ENCODE measurements at regions not wholly inside any gene's neighbourhood (a gene's known extent, or its start where the extent isn't known, plus 50 kb on each side); places are given as distances from the start of the nearest gene placed in this dataset.

DNA sequence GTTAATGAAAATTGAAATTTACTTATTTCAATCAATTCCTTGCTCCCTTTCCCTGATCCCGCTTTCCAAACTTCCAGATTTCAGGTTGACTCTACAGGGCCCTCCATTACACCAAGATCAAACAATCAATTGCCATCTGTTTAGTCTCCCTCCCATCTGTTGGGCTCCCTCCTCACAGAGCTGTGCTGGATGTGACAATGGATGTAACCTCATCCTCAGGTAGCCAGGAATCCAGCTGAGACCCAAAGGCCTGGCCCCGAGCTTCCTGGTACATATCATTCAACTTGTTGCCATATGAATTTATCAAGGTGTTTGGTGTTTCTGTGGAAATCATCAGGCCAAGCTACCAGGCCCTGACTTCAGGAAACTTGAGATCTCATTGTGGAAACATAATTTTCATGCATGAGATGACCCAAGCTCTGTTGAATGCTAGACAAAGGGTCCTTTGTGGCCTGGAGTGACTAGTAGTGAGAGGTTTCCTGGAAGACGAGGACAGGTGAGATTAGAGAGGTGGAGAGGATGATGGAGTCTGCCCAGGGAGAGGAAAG, 148.6 kb upstream of the PDE1C start:
- Mint-ChIP-seq H3K4me1 (no peaks in the 10 kb centered on the region), H3K36me3 (no peaks in the 10 kb centered on the region)
- intact Hi-C loops (cut with micrococcal nuclease) = no loop called here

DNA sequence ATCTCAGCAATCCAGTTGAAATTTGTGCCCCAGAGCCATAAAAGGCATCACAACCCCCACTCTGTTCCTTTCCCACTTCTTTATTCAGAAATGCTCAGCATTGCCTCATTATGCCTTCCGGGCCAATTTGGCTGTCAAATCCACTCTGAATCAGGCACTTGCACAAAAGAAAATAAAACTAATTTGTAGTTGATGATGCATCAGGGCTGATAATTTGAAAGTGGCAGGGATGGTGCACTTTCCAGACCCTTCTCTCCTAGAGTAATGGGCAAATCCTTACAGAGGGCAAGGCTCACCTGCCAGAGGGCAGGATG, 147.9 kb upstream of the PDE1C start:
- Histone ChIP-seq H3K4me1 (ENCODE audit: insufficient read depth, low read length) (no peaks in the 10 kb centered on the region), H3K9me3 (ENCODE audit: control insufficient read depth in 1 of 2, low read length in 2 of 2) (no peaks in the 10 kb centered on the region), H3K4me3 (ENCODE audit: low read length in 2 of 2) (no peak overlapping the region), H3K27me3 (ENCODE audit: insufficient read depth, low read length) (no peaks in the 10 kb centered on the region), H3K27ac (ENCODE audit: low read depth, low read length) (no peak overlapping the region), H3K36me3 (ENCODE audit: insufficient read depth, low read length) (no peaks in the 10 kb centered on the region)
- no peak overlapping the region for H3K27ac Mint-ChIP-seq
- H3K9me3 Mint-ChIP-seq = peaks cover 0 to 2% (median 0%) of the 10 kb centered on the region in 8 donors
- H3K4me1 Mint-ChIP-seq = no peaks in the 10 kb centered on the region
- intact Hi-C loops (cut with micrococcal nuclease) = no loop called here
- no peak overlapping the region for H3K4me3 Mint-ChIP-seq
- H3K27me3 Mint-ChIP-seq = peaks cover 0 to 1% of the 10 kb centered on the region in 2 donors
- CTCF ChIA-PET (ENCODE audit: partially characterized antibody) = interaction anchor here (1.1 kb wide), 1 partner anchor 8 kb away, joined by 4 read pairs; no protein-coding TSS in a partner anchor
- DNase-seq = no peak
- H3K36me3 Mint-ChIP-seq = no peaks in the 10 kb centered on the region
- POLR2A ChIA-PET (ENCODE audit: partially characterized antibody) = no interaction called here

More for the DNA sequence above, 148.6 kb upstream of the PDE1C start:
- Histone ChIP-seq H3K4me3 (ENCODE audit: low read length in 2 of 2) (no peak overlapping the region), H3K27ac (ENCODE audit: low read depth, low read length) (no peak overlapping the region), H3K36me3 (ENCODE audit: insufficient read depth, low read length) (no peaks in the 10 kb centered on the region), H3K4me1 (ENCODE audit: insufficient read depth, low read length) (no peaks in the 10 kb centered on the region), H3K27me3 (ENCODE audit: insufficient read depth, low read length) (no peaks in the 10 kb centered on the region), H3K9me3 (ENCODE audit: control insufficient read depth in 1 of 2, low read length in 2 of 2) (no peaks in the 10 kb centered on the region)
- peaks cover 0 to 2% (median 0%) of the 10 kb centered on the region in 8 donors for H3K9me3 Mint-ChIP-seq
- H3K27ac Mint-ChIP-seq = no peak overlapping the region
- H3K4me3 Mint-ChIP-seq = no peak overlapping the region
- H3K27me3 Mint-ChIP-seq = peaks cover 0 to 1% of the 10 kb centered on the region in 2 donors
- POLR2A ChIA-PET (ENCODE audit: partially characterized antibody) = no interaction called here
- CTCF ChIA-PET (ENCODE audit: partially characterized antibody) = interaction anchor here (1.1 kb wide), 1 partner anchor 9 kb away, joined by 4 read pairs; no protein-coding TSS in a partner anchor
- no peak for DNase-seq

DNA sequence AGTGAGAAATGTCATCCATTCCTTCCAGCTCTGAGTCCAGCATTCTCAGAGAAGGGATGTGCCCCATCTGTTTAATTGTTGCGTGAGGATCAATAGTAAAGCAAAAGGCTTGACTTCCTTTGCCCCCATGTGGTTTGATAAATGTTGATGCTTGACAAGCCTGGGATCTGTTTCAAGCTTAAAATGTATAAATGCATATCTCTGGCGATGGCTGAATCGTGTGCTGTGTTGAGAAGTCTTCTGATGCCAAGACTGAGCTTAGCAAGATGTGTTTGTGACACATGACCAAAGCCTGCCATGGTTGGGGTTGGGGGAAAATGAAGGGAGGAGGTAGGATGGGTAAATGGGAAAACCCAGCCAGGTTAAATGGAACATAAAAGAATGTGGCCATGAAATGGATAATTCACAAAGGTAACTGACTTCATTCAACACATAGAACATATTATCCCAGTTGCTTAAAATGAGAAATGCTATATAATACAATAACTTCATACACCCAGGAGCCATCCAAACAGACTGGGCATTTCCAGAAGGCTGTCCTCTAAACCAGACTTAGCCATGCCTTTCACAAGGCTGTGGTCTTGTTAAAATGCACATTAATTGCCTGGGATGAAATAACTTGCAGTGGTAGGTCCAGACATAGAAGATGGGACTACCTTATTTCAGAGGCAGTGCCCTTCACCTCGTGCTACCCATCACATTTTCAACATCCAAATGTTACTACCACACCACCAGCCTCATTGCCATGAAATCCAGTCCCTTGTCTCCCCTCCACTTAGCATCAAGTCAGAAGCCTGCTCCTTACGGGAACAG, 147.3 kb upstream of the PDE1C start:
- no peak overlapping the region for H3K27ac ChIP-seq (ENCODE audit: low read depth, low read length)
- no peak overlapping the region for H3K27ac Mint-ChIP-seq
- H3K4me3 ChIP-seq (ENCODE audit: low read length in 2 of 2) = no peak overlapping the region
- POLR2A ChIA-PET (ENCODE audit: partially characterized antibody) = no interaction called here
- intact Hi-C loops (cut with micrococcal nuclease) = no loop called here
- H3K36me3 Mint-ChIP-seq = no peaks in the 10 kb centered on the region
- H3K4me3 Mint-ChIP-seq = no peak overlapping the region
- no peaks in the 10 kb centered on the region for H3K4me1 ChIP-seq (ENCODE audit: insufficient read depth, low read length)
- H3K36me3 ChIP-seq (ENCODE audit: insufficient read depth, low read length) = no peaks in the 10 kb centered on the region
- H3K4me1 Mint-ChIP-seq = no peaks in the 10 kb centered on the region
- DNase-seq = no peak
- H3K27me3 Mint-ChIP-seq = peaks cover 0 to 3% of the 10 kb centered on the region in 2 donors
- CTCF ChIA-PET (ENCODE audit: partially characterized antibody) = interaction anchor here (0.7 to 1.2 kb wide), 2 partner anchors 9 to 10 kb away, joined by 3 to 4 read pairs; no protein-coding TSS in a partner anchor
- peaks cover under 1% of the 10 kb centered on the region for H3K27me3 ChIP-seq (ENCODE audit: insufficient read depth, low read length)
- H3K9me3 Mint-ChIP-seq = peaks cover 0 to 2% (median 0%) of the 10 kb centered on the region in 8 donors
- H3K9me3 ChIP-seq (ENCODE audit: control insufficient read depth in 1 of 2, low read length in 2 of 2) = no peaks in the 10 kb centered on the region

DNA sequence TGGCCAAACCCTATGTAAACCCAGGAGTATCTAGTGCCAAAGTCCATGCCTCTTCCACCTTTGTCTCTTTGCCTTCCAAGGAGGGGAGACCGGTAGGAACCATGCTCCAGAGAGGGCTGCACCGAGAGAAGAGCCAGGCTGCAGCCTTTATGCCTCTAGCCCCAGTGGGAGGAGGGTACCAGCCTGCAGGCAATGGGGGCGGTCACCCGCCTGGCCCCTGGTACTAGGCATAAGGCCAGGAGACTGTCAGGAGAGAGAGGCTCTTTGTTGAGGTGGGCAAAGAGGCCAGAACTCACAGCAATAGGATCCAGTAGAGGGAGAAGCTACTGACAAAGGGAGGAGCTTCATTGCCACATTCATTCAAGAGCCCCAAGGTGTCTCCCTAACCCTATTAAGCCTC, 146.6 kb upstream of the PDE1C start:
- H3K27me3 Mint-ChIP-seq = peaks cover 0 to 3% of the 10 kb centered on the region in 2 donors
- POLR2A ChIA-PET (ENCODE audit: partially characterized antibody) = no interaction called here

GRCh38 chr7:32215697-32216096, 145.5 kb upstream of the PDE1C start:
- ChIA-PET CTCF (ENCODE audit: partially characterized antibody) (interaction anchor here (0.9 kb wide), 1 partner anchor 8 kb away, joined by 5 read pairs; no protein-coding TSS in a partner anchor), POLR2A (ENCODE audit: partially characterized antibody) (no interaction called here)
- Histone ChIP-seq H3K27ac (ENCODE audit: low read depth, low read length) (no peak overlapping the region), H3K4me1 (ENCODE audit: insufficient read depth, low read length) (no peaks in the 10 kb centered on the region), H3K27me3 (ENCODE audit: insufficient read depth, low read length) (peaks cover 4% of the 10 kb centered on the region), H3K4me3 (ENCODE audit: low read length in 2 of 2) (no peak overlapping the region), H3K9me3 (ENCODE audit: control insufficient read depth in 1 of 2, low read length in 2 of 2) (no peaks in the 10 kb centered on the region), H3K36me3 (ENCODE audit: insufficient read depth, low read length) (no peaks in the 10 kb centered on the region)
- intact Hi-C loops (cut with micrococcal nuclease) = no loop called here
- DNase-seq = no peak
- H3K4me3 Mint-ChIP-seq = no peak overlapping the region
- peaks cover 0 to 2% of the 10 kb centered on the region in 2 donors for H3K27me3 Mint-ChIP-seq
- H3K36me3 Mint-ChIP-seq = no peaks in the 10 kb centered on the region
- H3K9me3 Mint-ChIP-seq = peaks cover 0 to 2% (median 0%) of the 10 kb centered on the region in 8 donors
- H3K27ac Mint-ChIP-seq = no peak overlapping the region
- peaks cover 0 to under 1% (median 0%) of the 10 kb centered on the region in 4 donors for H3K4me1 Mint-ChIP-seq

More for the DNA sequence above, 146.6 kb upstream of the PDE1C start:
- Histone ChIP-seq H3K9me3 (ENCODE audit: control insufficient read depth in 1 of 2, low read length in 2 of 2) (no peaks in the 10 kb centered on the region), H3K4me1 (ENCODE audit: insufficient read depth, low read length) (no peaks in the 10 kb centered on the region), H3K27me3 (ENCODE audit: insufficient read depth, low read length) (peaks cover 4% of the 10 kb centered on the region), H3K4me3 (ENCODE audit: low read length in 2 of 2) (no peak overlapping the region), H3K27ac (ENCODE audit: low read depth, low read length) (no peak overlapping the region), H3K36me3 (ENCODE audit: insufficient read depth, low read length) (no peaks in the 10 kb centered on the region)
- CTCF ChIA-PET (ENCODE audit: partially characterized antibody) = interaction anchor here (0.7 to 1.2 kb wide), 2 partner anchors 8 to 9 kb away, joined by 3 to 4 read pairs; no protein-coding TSS in a partner anchor
- intact Hi-C loops (cut with micrococcal nuclease) = no loop called here
- Mint-ChIP-seq H3K27ac (no peak overlapping the region), H3K9me3 (peaks cover 0 to 2% (median 0%) of the 10 kb centered on the region in 8 donors), H3K4me3 (no peak overlapping the region), H3K4me1 (no peaks in the 10 kb centered on the region), H3K36me3 (no peaks in the 10 kb centered on the region)
- no peak for DNase-seq

DNA sequence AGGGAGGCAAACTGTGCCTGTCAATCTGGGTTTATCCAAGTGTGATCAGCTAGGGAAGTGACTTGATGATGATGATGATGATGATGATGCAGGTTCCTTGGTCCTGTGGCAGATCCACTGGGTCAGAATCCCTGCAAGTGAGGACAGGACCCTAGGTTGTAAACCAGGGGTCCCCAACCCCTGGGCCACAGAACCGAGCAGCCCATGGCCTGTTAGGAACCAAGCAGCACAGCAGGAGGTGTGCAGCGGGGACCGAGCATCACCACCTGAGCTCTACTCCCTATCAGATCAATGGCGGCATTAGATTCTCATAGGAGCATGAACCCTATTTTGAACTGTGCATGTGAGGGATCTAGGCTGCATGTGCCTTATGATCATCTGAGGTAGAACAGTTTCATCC, 144.7 kb upstream of the PDE1C start:
- no peaks in the 10 kb centered on the region for H3K36me3 ChIP-seq (ENCODE audit: insufficient read depth, low read length)
- POLR2A ChIA-PET (ENCODE audit: partially characterized antibody) = no interaction called here
- H3K27me3 Mint-ChIP-seq = peaks cover 0 to 2% of the 10 kb centered on the region in 2 donors
- DNase-seq = no peak
- no peak overlapping the region for H3K27ac Mint-ChIP-seq
- H3K4me3 Mint-ChIP-seq = no peak overlapping the region
- H3K9me3 Mint-ChIP-seq = peaks cover 0 to 2% (median 0%) of the 10 kb centered on the region in 8 donors
- H3K36me3 Mint-ChIP-seq = no peaks in the 10 kb centered on the region
- intact Hi-C loops (cut with micrococcal nuclease) = no loop called here
- peaks cover 4% of the 10 kb centered on the region for H3K27me3 ChIP-seq (ENCODE audit: insufficient read depth, low read length)
- no peak overlapping the region for H3K27ac ChIP-seq (ENCODE audit: low read depth, low read length)
- H3K4me1 ChIP-seq (ENCODE audit: insufficient read depth, low read length) = no peaks in the 10 kb centered on the region
- H3K4me3 ChIP-seq (ENCODE audit: low read length in 2 of 2) = no peak overlapping the region
- no peaks in the 10 kb centered on the region for H3K9me3 ChIP-seq (ENCODE audit: control insufficient read depth in 1 of 2, low read length in 2 of 2)
- peaks cover 0 to 1% (median 0%) of the 10 kb centered on the region in 4 donors for H3K4me1 Mint-ChIP-seq
- CTCF ChIA-PET (ENCODE audit: partially characterized antibody) = no interaction called here

DNA sequence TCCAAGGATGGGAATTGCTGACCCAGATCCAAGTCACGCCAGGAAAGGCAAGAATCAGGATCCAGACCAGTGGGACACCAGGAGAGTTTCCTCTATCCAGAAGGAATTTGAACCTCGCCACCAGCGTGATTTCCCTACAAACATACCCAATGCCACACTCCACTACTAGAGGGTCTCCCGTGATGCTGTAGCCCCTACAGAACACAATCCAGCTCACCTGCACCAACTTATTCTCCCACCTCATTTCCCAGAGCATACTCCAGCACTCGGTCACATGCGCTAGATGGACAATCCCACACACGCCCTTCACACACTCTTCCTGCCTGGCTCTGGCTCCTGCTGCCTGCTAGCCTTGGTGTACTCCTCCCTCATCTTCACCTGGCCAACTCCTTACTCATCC, 142.1 kb upstream of the PDE1C start:
- ChIA-PET CTCF (ENCODE audit: partially characterized antibody) (interaction anchor here (0.9 to 3.1 kb wide), 2 partner anchors 10 to 267 kb away, joined by 3 to 16 read pairs; no protein-coding TSS in a partner anchor), POLR2A (ENCODE audit: partially characterized antibody) (no interaction called here)
- intact Hi-C loops (cut with micrococcal nuclease) = no loop called here
- no peak for DNase-seq
- Mint-ChIP-seq H3K4me3 (no peak overlapping the region), H3K36me3 (no peaks in the 10 kb centered on the region), H3K4me1 (peaks cover 0 to 1% (median 0%) of the 10 kb centered on the region in 4 donors), H3K27me3 (peaks cover 2% of the 10 kb centered on the region in 2 donors), H3K9me3 (peaks cover 0 to 3% (median 0%) of the 10 kb centered on the region in 8 donors), H3K27ac (no peak overlapping the region)
- H3K4me3 ChIP-seq (ENCODE audit: low read length in 2 of 2) = no peak overlapping the region
- H3K27ac ChIP-seq (ENCODE audit: low read depth, low read length) = no peak overlapping the region
- H3K27me3 ChIP-seq (ENCODE audit: insufficient read depth, low read length) = peaks cover 4% of the 10 kb centered on the region
- no peaks in the 10 kb centered on the region for H3K36me3 ChIP-seq (ENCODE audit: insufficient read depth, low read length)
- no peaks in the 10 kb centered on the region for H3K4me1 ChIP-seq (ENCODE audit: insufficient read depth, low read length)
- no peaks in the 10 kb centered on the region for H3K9me3 ChIP-seq (ENCODE audit: control insufficient read depth in 1 of 2, low read length in 2 of 2)
